MCF 10A (cell line): ENCODE measurements at regions not wholly inside any gene's neighbourhood (a gene's known extent, or its start where the extent isn't known, plus 50 kb on each side); places are given as distances from the start of the nearest gene placed in this dataset.

Experiments
- BruUV-seq: library from RNA; stranded (reverse); fragments of 400-500 nt; replicated peaks from 2 replicates; lab custom pipeline; 2021; lab: Mats Ljungman, UMichigan
- CTCF ChIA-PET: fragments of 300-600 bp; sonication (Branson Sonifier 250); formaldehyde crosslinking; extraction: SDS; loops from one replicate; lab custom pipeline; 2021; ENCODE audit warnings: antibody characterized with exemption, inconsistent platforms; lab: Yijun Ruan, JAX
- POLR2A ChIA-PET: fragments of 300-600, 350-650 bp; sonication (Branson Sonifier 250); formaldehyde crosslinking; extraction: SDS; loops from one replicate; lab custom pipeline; 2020; ENCODE audit warnings: antibody characterized with exemption, inconsistent platforms; lab: Yijun Ruan, JAX
- DNase-seq: peaks from one replicate; pipeline ENCODE4 v3.0.0-alpha.2; 2018; ENCODE audit not compliant: unreplicated experiment
- H3K27ac Mint-ChIP-seq: one replicate; pipeline ENCODE4 v1.8.0; 2022; ENCODE audit warnings: mild to moderate bottlenecking, low read depth, mixed read lengths; ENCODE audit not compliant: unreplicated experiment
- H3K27me3 Mint-ChIP-seq: one replicate; pipeline ENCODE4 v1.8.0; 2022; ENCODE audit warnings: mixed read lengths; ENCODE audit not compliant: insufficient read depth, unreplicated experiment
- H3K36me3 Mint-ChIP-seq: one replicate; pipeline ENCODE4 v1.8.0; 2022; ENCODE audit warnings: mild to moderate bottlenecking, moderate library complexity, mixed read lengths; ENCODE audit not compliant: insufficient read depth, unreplicated experiment
- H3K4me1 Mint-ChIP-seq: one replicate; pipeline ENCODE4 v1.8.0; 2022; ENCODE audit warnings: mixed read lengths; ENCODE audit not compliant: insufficient read depth, unreplicated experiment
- H3K4me3 Mint-ChIP-seq: one replicate; pipeline ENCODE4 v1.8.0; 2022; ENCODE audit warnings: mild to moderate bottlenecking, moderate library complexity, mixed read lengths; ENCODE audit not compliant: unreplicated experiment
- H3K9me3 Mint-ChIP-seq: one replicate; pipeline ENCODE4 v1.8.0; 2022; ENCODE audit warnings: mixed read lengths; ENCODE audit not compliant: unreplicated experiment
- intact Hi-C: fragments of 100-400 bp; cut with micrococcal nuclease; formaldehyde crosslinking; loops from 2 replicates; pipeline ENCODE4 v1.14.1; 2022
- TF ChIP-seq, protein P1 (sequence below): fragments of 200-600 bp; IDR thresholded peaks from one replicate; pipeline ENCODE4 v1.8.0; 2022; ENCODE audit warnings: antibody characterized with exemption, mild to moderate bottlenecking; ENCODE audit not compliant: unreplicated experiment

DNA sequence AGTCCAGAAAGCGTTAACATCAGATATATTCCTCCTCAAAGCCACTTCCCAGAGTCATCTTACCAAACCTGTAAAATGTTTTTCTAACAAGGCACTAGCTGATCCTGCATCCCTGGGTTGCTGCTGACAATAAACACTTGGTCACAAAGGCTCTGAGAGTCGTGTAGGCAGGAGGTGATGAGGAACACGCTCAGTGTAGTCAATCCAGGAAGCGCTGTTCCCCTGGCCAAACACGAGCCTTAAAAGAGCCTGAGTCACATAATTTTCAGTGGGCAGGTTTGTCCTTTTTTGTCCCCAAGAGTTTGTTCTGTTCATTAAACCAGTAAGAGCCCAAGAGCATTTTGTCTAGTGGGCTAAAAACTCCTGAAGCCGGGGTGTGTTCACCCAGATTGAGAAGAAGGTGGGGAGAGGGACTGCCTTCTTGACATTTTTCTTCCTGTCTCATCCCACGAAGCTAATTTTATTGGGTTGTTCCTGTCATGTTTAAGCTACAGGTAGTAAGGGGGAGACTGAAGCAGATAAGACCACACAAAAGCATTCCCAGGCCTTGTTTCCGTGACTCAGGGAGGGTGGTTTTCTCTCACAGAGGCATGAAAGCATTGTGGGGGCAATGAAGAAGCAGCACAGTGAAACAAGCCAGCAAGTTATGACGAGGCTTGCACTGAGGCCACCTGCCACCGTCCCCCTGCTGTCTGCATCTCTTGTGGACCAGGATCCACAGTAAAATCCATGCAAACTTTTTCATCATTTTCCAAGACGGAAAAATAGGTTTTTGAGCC, 73.7 kb downstream of the FOXB1 start:
- TF ChIP-seq, protein P1, sequence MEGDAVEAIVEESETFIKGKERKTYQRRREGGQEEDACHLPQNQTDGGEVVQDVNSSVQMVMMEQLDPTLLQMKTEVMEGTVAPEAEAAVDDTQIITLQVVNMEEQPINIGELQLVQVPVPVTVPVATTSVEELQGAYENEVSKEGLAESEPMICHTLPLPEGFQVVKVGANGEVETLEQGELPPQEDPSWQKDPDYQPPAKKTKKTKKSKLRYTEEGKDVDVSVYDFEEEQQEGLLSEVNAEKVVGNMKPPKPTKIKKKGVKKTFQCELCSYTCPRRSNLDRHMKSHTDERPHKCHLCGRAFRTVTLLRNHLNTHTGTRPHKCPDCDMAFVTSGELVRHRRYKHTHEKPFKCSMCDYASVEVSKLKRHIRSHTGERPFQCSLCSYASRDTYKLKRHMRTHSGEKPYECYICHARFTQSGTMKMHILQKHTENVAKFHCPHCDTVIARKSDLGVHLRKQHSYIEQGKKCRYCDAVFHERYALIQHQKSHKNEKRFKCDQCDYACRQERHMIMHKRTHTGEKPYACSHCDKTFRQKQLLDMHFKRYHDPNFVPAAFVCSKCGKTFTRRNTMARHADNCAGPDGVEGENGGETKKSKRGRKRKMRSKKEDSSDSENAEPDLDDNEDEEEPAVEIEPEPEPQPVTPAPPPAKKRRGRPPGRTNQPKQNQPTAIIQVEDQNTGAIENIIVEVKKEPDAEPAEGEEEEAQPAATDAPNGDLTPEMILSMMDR, result no peak
- Mint-ChIP-seq H3K4me3 (no peak overlapping the region), H3K27me3 (no peaks in the 10 kb centered on the region), H3K36me3 (no peaks in the 10 kb centered on the region), H3K27ac (no peak overlapping the region), H3K9me3 (no peaks in the 10 kb centered on the region), H3K4me1 (peaks cover 9% of the 10 kb centered on the region)
- CTCF ChIA-PET, result interaction anchor here (0.6 kb wide), 1 partner anchor 11 kb away, joined by 3 read pairs; no protein-coding TSS in a partner anchor
- POLR2A ChIA-PET, result interaction anchor here (1.5 kb wide), 1 partner anchor 11 kb away, joined by 8 read pairs; no protein-coding TSS in a partner anchor
- intact Hi-C loops, result loop anchor here (10.0 kb wide), 1 partner anchor 73 kb away; the partner anchor contains the start of gene FOXB1
- no TSS peak for BruUV-seq
- DNase-seq, result no peak

GRCh38 chr15:60079210-60079609, 75.1 kb downstream of the FOXB1 start:
- POLR2A ChIA-PET, result interaction anchor here (0.7 to 1.5 kb wide), 5 partner anchors 9 to 48 kb away, joined by 3 to 8 read pairs (median 3); no protein-coding TSS in a partner anchor
- Mint-ChIP-seq H3K36me3 (no peaks in the 10 kb centered on the region), H3K9me3 (no peaks in the 10 kb centered on the region), H3K27me3 (no peaks in the 10 kb centered on the region), H3K4me3 (no peak overlapping the region), H3K4me1 (peaks cover under 1% of the 10 kb centered on the region), H3K27ac (no peak overlapping the region)
- CTCF ChIA-PET, result interaction anchor here (0.8 to 2.4 kb wide), 12 partner anchors 8 to 247 kb away, joined by 3 to 7 read pairs (median 4); no protein-coding TSS in a partner anchor
- intact Hi-C loops, result loop anchor here (10.0 kb wide), 1 partner anchor 74 kb away; the partner anchor contains the start of gene FOXB1
- no TSS peak for BruUV-seq
- TF ChIP-seq, protein P1, result no peak
- no peak for DNase-seq

GRCh38 chr15:60081976-60082375, 77.9 kb downstream of the FOXB1 start:
- POLR2A ChIA-PET, result no interaction called here
- TF ChIP-seq, protein P1, result no peak
- Mint-ChIP-seq H3K4me1 (peaks cover 3% of the 10 kb centered on the region), H3K4me3 (no peak overlapping the region), H3K27me3 (no peaks in the 10 kb centered on the region), H3K27ac (no peak overlapping the region), H3K36me3 (no peaks in the 10 kb centered on the region), H3K9me3 (no peaks in the 10 kb centered on the region)
- intact Hi-C loops, result no loop called here
- CTCF ChIA-PET, result no interaction called here
- no peak for DNase-seq
- no TSS peak for BruUV-seq

- Mint-ChIP-seq H3K36me3 (no peaks in the 10 kb centered on the region), H3K27ac (no peak overlapping the region), H3K9me3 (no peaks in the 10 kb centered on the region), H3K27me3 (no peaks in the 10 kb centered on the region), H3K4me3 (no peak overlapping the region), H3K4me1 (peaks cover 6% of the 10 kb centered on the region)
- TF ChIP-seq, protein P1, result no peak
- POLR2A ChIA-PET, result no interaction called here
- CTCF ChIA-PET, result interaction anchor here (1.2 to 1.3 kb wide), 2 partner anchors 12 to 332 kb away, joined by 3 read pairs; no protein-coding TSS in a partner anchor
- peak; percentile 28 for DNase-seq
- intact Hi-C loops, result no loop called here
- no TSS peak for BruUV-seq
Observed at GRCh38 chr15:60083318-60083717, 79.2 kb downstream of the FOXB1 start.
